ENCODE measurements at regions not wholly inside any gene's neighbourhood (a gene's known extent, or its start where the extent isn't known, plus 50 kb on each side); places are given as distances from the start of the nearest gene placed in this dataset.

DNA sequence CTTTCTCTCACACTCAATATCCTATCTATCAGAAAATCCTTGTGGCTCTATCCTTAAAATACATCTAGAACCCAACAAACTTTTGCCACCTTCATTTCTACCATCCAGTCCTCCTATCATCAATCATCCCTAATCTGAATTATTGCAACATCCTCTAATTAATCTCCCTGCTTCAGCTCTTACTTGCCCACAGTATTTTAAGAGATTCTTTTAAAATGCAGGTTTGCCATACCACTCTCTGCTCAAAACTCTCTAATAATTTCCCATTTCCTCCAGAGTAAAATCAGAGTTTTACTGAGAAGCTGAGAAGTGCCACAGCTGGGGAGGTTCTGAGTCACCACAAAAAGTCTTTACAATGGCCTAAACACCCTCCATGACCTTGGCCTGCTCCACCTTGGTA lies 234.3 kb upstream of the ZPLD1 start (continued):
- no peak for TF ChIP-seq REST (IDR thresholded peaks at IDR 0.05)
- TF ChIP-seq, protein P1, sequence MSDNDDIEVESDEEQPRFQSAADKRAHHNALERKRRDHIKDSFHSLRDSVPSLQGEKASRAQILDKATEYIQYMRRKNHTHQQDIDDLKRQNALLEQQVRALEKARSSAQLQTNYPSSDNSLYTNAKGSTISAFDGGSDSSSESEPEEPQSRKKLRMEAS (IDR thresholded peaks at IDR 0.05) = no peak
- TF ChIP-seq RAD21 (IDR thresholded peaks at IDR 0.05) = no peak
- TF ChIP-seq EGR1 (IDR thresholded peaks at IDR 0.05; ENCODE audit: low read depth in 2 of 2) = no peak
- TF ChIP-seq GABPA (IDR thresholded peaks at IDR 0.05 in 1 of 2, conservative IDR thresholded peaks at IDR 0.05 in 1 of 2) = no peak

- 97% methylated on average over 1 of the region's 1 CpG for WGBS
- no peaks in the 10 kb centered on the region for H3K36me3 ChIP-seq (ENCODE audit: control insufficient read depth in 4 of 4, insufficient read depth in 3 of 4, low read depth in 1 of 4, low read length in 3 of 4)
- H3K4me3 ChIP-seq (ENCODE audit: low read depth in 1 of 3, low read length in 3 of 3) = no peak overlapping the region
- no peak overlapping the region for H3K27ac ChIP-seq (ENCODE audit: low read depth in 1 of 2, low read length in 2 of 2)
- H3K4me1 ChIP-seq (ENCODE audit: control insufficient read depth in 4 of 4, insufficient read depth in 4 of 4, low read length in 3 of 4) = no peaks in the 10 kb centered on the region
- H3K9me3 ChIP-seq (ENCODE audit: control insufficient read depth in 4 of 4, low read length in 3 of 4) = no peaks in the 10 kb centered on the region
- no peak for DNase-seq (ENCODE audit: low spot score)
- no peak overlapping the region for H3K9ac ChIP-seq (ENCODE audit: low read depth in 1 of 2, low read length in 2 of 2)
- no peak for TF ChIP-seq FOXA2 (IDR thresholded peaks at IDR 0.05)
- no peak for TF ChIP-seq SP1 (IDR thresholded peaks at IDR 0.05)
- TF ChIP-seq, protein P2, sequence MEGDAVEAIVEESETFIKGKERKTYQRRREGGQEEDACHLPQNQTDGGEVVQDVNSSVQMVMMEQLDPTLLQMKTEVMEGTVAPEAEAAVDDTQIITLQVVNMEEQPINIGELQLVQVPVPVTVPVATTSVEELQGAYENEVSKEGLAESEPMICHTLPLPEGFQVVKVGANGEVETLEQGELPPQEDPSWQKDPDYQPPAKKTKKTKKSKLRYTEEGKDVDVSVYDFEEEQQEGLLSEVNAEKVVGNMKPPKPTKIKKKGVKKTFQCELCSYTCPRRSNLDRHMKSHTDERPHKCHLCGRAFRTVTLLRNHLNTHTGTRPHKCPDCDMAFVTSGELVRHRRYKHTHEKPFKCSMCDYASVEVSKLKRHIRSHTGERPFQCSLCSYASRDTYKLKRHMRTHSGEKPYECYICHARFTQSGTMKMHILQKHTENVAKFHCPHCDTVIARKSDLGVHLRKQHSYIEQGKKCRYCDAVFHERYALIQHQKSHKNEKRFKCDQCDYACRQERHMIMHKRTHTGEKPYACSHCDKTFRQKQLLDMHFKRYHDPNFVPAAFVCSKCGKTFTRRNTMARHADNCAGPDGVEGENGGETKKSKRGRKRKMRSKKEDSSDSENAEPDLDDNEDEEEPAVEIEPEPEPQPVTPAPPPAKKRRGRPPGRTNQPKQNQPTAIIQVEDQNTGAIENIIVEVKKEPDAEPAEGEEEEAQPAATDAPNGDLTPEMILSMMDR (IDR thresholded peaks at IDR 0.05; ENCODE audit: low read depth, low read length, missing input control) = no peak
- no peak for TF ChIP-seq FOXA1 (IDR thresholded peaks at IDR 0.05)
- no peak for TF ChIP-seq REST (IDR thresholded peaks at IDR 0.05)
- no peak for TF ChIP-seq RXRA (IDR thresholded peaks at IDR 0.05)
- no peak for TF ChIP-seq HNF4A (conservative IDR thresholded peaks at IDR 0.05)
- TF ChIP-seq GABPA (IDR thresholded peaks at IDR 0.05 in 1 of 2, conservative IDR thresholded peaks at IDR 0.05 in 1 of 2) = no peak
- no peak for TF ChIP-seq RAD21 (IDR thresholded peaks at IDR 0.05)
- no peak for TF ChIP-seq HNF4G (IDR thresholded peaks at IDR 0.05)
- no peak for TF ChIP-seq NR2F2 (IDR thresholded peaks at IDR 0.05)
- no peaks in the 10 kb centered on the region for H3K27me3 ChIP-seq (ENCODE audit: control insufficient read depth in 4 of 4, insufficient read depth in 4 of 4, low read length in 3 of 4)
These were observed 229.2 kb upstream of the ZPLD1 start for GRCh38 chr3:102205647-102206046.
